ENCODE measurements at regions not wholly inside any gene's neighbourhood (a gene's known extent, or its start where the extent isn't known, plus 50 kb on each side); places are given as distances from the start of the nearest gene placed in this dataset.
A peak's percentile ranks its signal among the peaks of the same experiment; 100 is the strongest.

DNA sequence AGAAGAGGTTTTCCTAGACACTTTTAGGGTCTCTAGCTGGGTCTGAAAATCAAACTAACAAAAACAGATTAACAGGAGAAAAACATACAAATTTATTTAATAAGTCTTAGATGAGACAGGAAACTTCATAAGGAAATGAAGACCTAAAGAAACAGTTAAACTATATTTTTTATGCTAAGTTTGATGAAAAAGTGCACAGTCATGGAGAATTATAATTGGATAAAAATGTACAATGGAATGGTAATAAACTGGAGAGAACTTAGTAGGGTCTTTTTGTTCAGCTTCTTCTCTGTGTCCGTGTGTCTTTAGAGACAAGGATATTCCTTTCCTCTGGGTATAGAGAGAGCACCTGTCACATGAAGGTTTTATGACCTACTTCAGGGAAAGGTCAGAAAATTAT, 323.4 kb downstream of the RAB38 start:
- Histone ChIP-seq H3K4me3 (ENCODE audit: low read length in 3 of 3) (no peak overlapping the region), H3K27me3 (ENCODE audit: control insufficient read depth in 3 of 3, insufficient read depth in 3 of 3, low read length in 3 of 3) (no peaks in the 10 kb centered on the region), H3K27ac (ENCODE audit: low read depth, low read length) (peak overlapping the region; percentile 44), H3K9ac (ENCODE audit: low read depth in 1 of 3, low read length in 3 of 3) (no peak overlapping the region), H3K9me3 (ENCODE audit: control insufficient read depth in 3 of 3, low read length in 3 of 3) (no peaks in the 10 kb centered on the region), H3K4me1 (ENCODE audit: control insufficient read depth in 3 of 3, insufficient read depth in 3 of 3, low read length in 3 of 3) (peaks cover 0 to 5% (median 0%) of the 10 kb centered on the region in 3 donors), H3K36me3 (ENCODE audit: control insufficient read depth in 3 of 3, insufficient read depth in 3 of 3, low read length in 3 of 3) (no peaks in the 10 kb centered on the region)

DNA sequence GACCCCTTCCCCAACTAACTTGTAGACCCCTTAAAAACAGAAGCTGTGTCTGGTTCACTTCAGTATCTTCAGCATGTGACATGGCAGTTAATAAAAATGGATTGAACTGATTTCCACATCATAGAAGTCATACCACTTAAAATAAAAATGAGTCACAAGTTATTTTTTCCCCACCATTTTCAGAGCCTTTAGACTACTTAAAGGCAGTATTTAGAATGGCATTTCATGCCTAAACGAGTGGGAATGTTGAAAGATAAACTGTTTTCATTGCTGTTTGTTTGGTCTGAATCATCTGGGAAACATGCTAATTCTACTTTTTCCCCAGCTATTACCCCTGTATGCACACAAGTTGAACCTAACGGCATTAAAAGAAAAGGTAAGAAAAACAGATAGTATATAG, 324.0 kb downstream of the RAB38 start:
- H3K27ac ChIP-seq (ENCODE audit: low read depth, low read length) = peak overlapping the region; percentile 44
- no peaks in the 10 kb centered on the region for H3K9me3 ChIP-seq (ENCODE audit: control insufficient read depth in 3 of 3, low read length in 3 of 3)
- no peaks in the 10 kb centered on the region for H3K36me3 ChIP-seq (ENCODE audit: control insufficient read depth in 3 of 3, insufficient read depth in 3 of 3, low read length in 3 of 3)
- no peak overlapping the region for H3K4me3 ChIP-seq (ENCODE audit: low read length in 3 of 3)
- H3K9ac ChIP-seq (ENCODE audit: low read depth in 1 of 3, low read length in 3 of 3) = no peak overlapping the region
- peaks cover 0 to 5% (median 0%) of the 10 kb centered on the region in 3 donors for H3K4me1 ChIP-seq (ENCODE audit: control insufficient read depth in 3 of 3, insufficient read depth in 3 of 3, low read length in 3 of 3)
- H3K27me3 ChIP-seq (ENCODE audit: control insufficient read depth in 3 of 3, insufficient read depth in 3 of 3, low read length in 3 of 3) = no peaks in the 10 kb centered on the region

GRCh38 chr11:87849216-87849615, 326.0 kb downstream of the RAB38 start:
- Histone ChIP-seq H3K36me3 (ENCODE audit: control insufficient read depth in 3 of 3, insufficient read depth in 3 of 3, low read length in 3 of 3) (no peaks in the 10 kb centered on the region), H3K27ac (ENCODE audit: low read depth, low read length) (peak overlapping the region; percentile 64), H3K4me1 (ENCODE audit: control insufficient read depth in 3 of 3, insufficient read depth in 3 of 3, low read length in 3 of 3) (peaks cover 0 to 5% (median 0%) of the 10 kb centered on the region in 3 donors)

DNA sequence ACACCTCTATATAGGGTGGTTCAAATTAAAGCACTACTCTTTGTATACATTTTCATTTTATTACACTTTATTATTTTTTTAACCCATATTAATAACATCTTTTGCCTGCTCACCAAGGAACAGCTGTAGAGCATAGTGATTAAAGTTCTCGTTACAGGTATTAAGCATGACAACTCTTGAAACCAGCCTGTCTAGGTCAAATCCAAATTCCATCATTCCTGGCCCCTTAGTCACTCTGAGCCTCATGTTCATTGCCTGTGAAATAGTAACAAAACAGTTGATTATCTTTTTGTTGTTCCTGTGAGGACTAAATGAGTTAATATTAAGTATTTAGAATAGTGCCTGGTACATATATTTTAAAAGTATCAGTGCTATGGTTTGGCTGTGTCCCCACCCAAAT, 334.5 kb downstream of the RAB38 start:
- Histone ChIP-seq H3K9me3 (ENCODE audit: control insufficient read depth in 3 of 3, low read length in 3 of 3) (no peaks in the 10 kb centered on the region), H3K36me3 (ENCODE audit: control insufficient read depth in 3 of 3, insufficient read depth in 3 of 3, low read length in 3 of 3) (no peaks in the 10 kb centered on the region), H3K4me3 (ENCODE audit: low read length in 3 of 3) (no peak overlapping the region), H3K9ac (ENCODE audit: low read depth in 1 of 3, low read length in 3 of 3) (no peak overlapping the region), H3K27me3 (ENCODE audit: control insufficient read depth in 3 of 3, insufficient read depth in 3 of 3, low read length in 3 of 3) (no peaks in the 10 kb centered on the region), H3K27ac (ENCODE audit: low read depth, low read length) (no peak overlapping the region), H3K4me1 (ENCODE audit: control insufficient read depth in 3 of 3, insufficient read depth in 3 of 3, low read length in 3 of 3) (no peaks in the 10 kb centered on the region)

More at GRCh38 chr11:87849216-87849615, 326.0 kb downstream of the RAB38 start:
- no peak overlapping the region for H3K9ac ChIP-seq (ENCODE audit: low read depth in 1 of 3, low read length in 3 of 3)
- no peaks in the 10 kb centered on the region for H3K27me3 ChIP-seq (ENCODE audit: control insufficient read depth in 3 of 3, insufficient read depth in 3 of 3, low read length in 3 of 3)
- no peak overlapping the region for H3K4me3 ChIP-seq (ENCODE audit: low read length in 3 of 3)
- H3K9me3 ChIP-seq (ENCODE audit: control insufficient read depth in 3 of 3, low read length in 3 of 3) = no peaks in the 10 kb centered on the region

- Histone ChIP-seq H3K36me3 (ENCODE audit: control insufficient read depth in 3 of 3, insufficient read depth in 3 of 3, low read length in 3 of 3) (no peaks in the 10 kb centered on the region), H3K4me3 (ENCODE audit: low read length in 3 of 3) (no peak overlapping the region), H3K9ac (ENCODE audit: low read depth in 1 of 3, low read length in 3 of 3) (no peak overlapping the region), H3K27ac (ENCODE audit: low read depth, low read length) (no peak overlapping the region), H3K9me3 (ENCODE audit: control insufficient read depth in 3 of 3, low read length in 3 of 3) (no peaks in the 10 kb centered on the region), H3K4me1 (ENCODE audit: control insufficient read depth in 3 of 3, insufficient read depth in 3 of 3, low read length in 3 of 3) (no peaks in the 10 kb centered on the region), H3K27me3 (ENCODE audit: control insufficient read depth in 3 of 3, insufficient read depth in 3 of 3, low read length in 3 of 3) (no peaks in the 10 kb centered on the region)
These were observed 343.0 kb downstream of the RAB38 start for GRCh38 chr11:87832211-87832610.

DNA sequence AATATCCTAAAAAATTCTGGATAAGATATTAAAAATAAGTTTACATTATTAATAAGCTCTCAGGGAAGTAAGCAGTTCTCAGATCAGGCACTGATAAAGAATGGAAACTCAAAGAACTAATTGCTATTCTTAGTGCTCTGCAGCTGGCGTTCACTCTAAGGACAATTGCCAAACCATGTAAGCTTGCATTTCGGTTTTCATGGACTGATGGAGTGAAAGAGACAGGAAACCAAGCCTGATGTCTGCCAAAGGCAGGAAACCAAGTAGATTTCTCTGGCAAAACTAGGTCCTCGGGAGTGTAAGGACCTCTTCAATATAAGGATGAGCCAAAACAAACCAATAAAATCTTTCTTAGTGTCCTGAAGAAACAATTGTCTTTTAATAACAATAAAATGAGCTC, 355.2 kb downstream of the RAB38 start:
- Histone ChIP-seq H3K9ac (ENCODE audit: low read depth in 1 of 3, low read length in 3 of 3) (no peak overlapping the region), H3K9me3 (ENCODE audit: control insufficient read depth in 3 of 3, low read length in 3 of 3) (no peaks in the 10 kb centered on the region), H3K27me3 (ENCODE audit: control insufficient read depth in 3 of 3, insufficient read depth in 3 of 3, low read length in 3 of 3) (no peaks in the 10 kb centered on the region), H3K4me1 (ENCODE audit: control insufficient read depth in 3 of 3, insufficient read depth in 3 of 3, low read length in 3 of 3) (no peaks in the 10 kb centered on the region), H3K4me3 (ENCODE audit: low read length in 3 of 3) (no peak overlapping the region), H3K36me3 (ENCODE audit: control insufficient read depth in 3 of 3, insufficient read depth in 3 of 3, low read length in 3 of 3) (no peaks in the 10 kb centered on the region), H3K27ac (ENCODE audit: low read depth, low read length) (no peak overlapping the region)

- Histone ChIP-seq H3K36me3 (ENCODE audit: control insufficient read depth in 3 of 3, insufficient read depth in 3 of 3, low read length in 3 of 3) (no peaks in the 10 kb centered on the region), H3K9me3 (ENCODE audit: control insufficient read depth in 3 of 3, low read length in 3 of 3) (no peaks in the 10 kb centered on the region), H3K4me1 (ENCODE audit: control insufficient read depth in 3 of 3, insufficient read depth in 3 of 3, low read length in 3 of 3) (no peaks in the 10 kb centered on the region), H3K27me3 (ENCODE audit: control insufficient read depth in 3 of 3, insufficient read depth in 3 of 3, low read length in 3 of 3) (no peaks in the 10 kb centered on the region), H3K4me3 (ENCODE audit: low read length in 3 of 3) (no peak overlapping the region), H3K27ac (ENCODE audit: low read depth, low read length) (no peak overlapping the region), H3K9ac (ENCODE audit: low read depth in 1 of 3, low read length in 3 of 3) (no peak overlapping the region)
These were observed 356.1 kb downstream of the RAB38 start for GRCh38 chr11:87819151-87819550.

DNA sequence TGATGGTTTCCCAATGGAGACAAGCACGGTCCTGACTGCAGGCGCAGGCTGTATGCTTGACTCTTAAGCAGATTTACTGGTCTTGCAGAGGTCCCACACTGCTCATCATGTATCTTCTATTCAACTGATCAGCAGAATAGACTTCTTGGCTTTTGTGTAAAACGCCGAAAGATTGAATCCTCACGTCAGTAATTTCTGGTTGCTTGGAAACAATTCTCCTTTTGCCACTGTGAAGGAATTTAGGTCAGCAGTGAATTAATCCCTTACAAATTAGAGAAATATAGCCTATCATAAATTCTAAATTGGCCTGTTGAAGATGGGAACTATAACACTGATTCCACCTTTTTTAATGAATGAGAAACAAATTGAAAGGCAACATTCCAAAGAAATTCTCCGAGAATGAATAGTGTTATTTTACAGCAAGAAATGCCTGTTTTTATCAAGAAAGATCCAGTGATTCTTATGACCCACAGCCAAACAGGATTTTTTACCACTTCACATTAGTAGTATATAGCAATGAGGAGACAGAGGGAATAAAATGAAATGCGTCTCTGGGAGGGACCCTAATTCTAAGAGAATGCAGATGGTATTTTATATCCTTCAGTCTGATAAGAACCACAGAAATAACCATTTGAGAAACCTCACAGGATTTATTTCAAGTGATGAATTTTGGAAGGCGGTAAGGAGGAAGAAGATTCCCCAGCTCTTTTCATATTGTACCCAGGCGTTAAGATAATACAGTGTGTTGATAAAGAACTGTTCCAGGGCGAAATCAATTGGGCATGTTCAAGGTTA, 362.5 kb downstream of the RAB38 start:
- Histone ChIP-seq H3K27ac (ENCODE audit: low read depth, low read length) (no peak overlapping the region), H3K27me3 (ENCODE audit: control insufficient read depth in 3 of 3, insufficient read depth in 3 of 3, low read length in 3 of 3) (no peaks in the 10 kb centered on the region), H3K9me3 (ENCODE audit: control insufficient read depth in 3 of 3, low read length in 3 of 3) (no peaks in the 10 kb centered on the region), H3K4me3 (ENCODE audit: low read length in 3 of 3) (no peak overlapping the region), H3K4me1 (ENCODE audit: control insufficient read depth in 3 of 3, insufficient read depth in 3 of 3, low read length in 3 of 3) (no peaks in the 10 kb centered on the region), H3K36me3 (ENCODE audit: control insufficient read depth in 3 of 3, insufficient read depth in 3 of 3, low read length in 3 of 3) (no peaks in the 10 kb centered on the region), H3K9ac (ENCODE audit: low read depth in 1 of 3, low read length in 3 of 3) (no peak overlapping the region)

- no peak overlapping the region for H3K9ac ChIP-seq (ENCODE audit: low read depth in 1 of 3, low read length in 3 of 3)
- no peak overlapping the region for H3K4me3 ChIP-seq (ENCODE audit: low read length in 3 of 3)
- H3K36me3 ChIP-seq (ENCODE audit: control insufficient read depth in 3 of 3, insufficient read depth in 3 of 3, low read length in 3 of 3) = no peaks in the 10 kb centered on the region
These were observed 364.8 kb downstream of the RAB38 start for GRCh38 chr11:87810486-87810885.

DNA sequence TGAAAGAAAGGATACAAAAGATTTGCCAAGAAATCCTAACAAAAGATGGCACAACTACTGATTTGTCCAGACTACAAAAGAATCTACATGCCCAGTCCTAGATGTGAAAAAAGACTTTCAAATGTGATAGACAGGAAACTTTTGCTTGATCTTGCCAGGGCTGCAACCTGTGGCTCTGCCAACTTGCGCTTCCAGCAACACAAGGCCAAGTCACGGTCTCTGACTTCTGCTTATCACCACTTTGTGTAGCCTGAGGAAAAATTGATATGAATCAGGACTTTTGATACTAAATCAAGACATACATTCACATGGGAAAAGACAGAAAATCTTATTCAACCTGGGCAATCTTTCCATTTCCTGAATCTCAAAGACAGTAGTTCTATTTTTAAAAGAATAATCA, 366.0 kb downstream of the RAB38 start:
- Histone ChIP-seq H3K27ac (ENCODE audit: low read depth, low read length) (no peak overlapping the region), H3K9ac (ENCODE audit: low read depth in 1 of 3, low read length in 3 of 3) (no peak overlapping the region), H3K4me3 (ENCODE audit: low read length in 3 of 3) (no peak overlapping the region), H3K4me1 (ENCODE audit: control insufficient read depth in 3 of 3, insufficient read depth in 3 of 3, low read length in 3 of 3) (no peaks in the 10 kb centered on the region), H3K9me3 (ENCODE audit: control insufficient read depth in 3 of 3, low read length in 3 of 3) (no peaks in the 10 kb centered on the region), H3K36me3 (ENCODE audit: control insufficient read depth in 3 of 3, insufficient read depth in 3 of 3, low read length in 3 of 3) (no peaks in the 10 kb centered on the region), H3K27me3 (ENCODE audit: control insufficient read depth in 3 of 3, insufficient read depth in 3 of 3, low read length in 3 of 3) (no peaks in the 10 kb centered on the region)

More at GRCh38 chr11:87810486-87810885, 364.8 kb downstream of the RAB38 start:
- Histone ChIP-seq H3K27me3 (ENCODE audit: control insufficient read depth in 3 of 3, insufficient read depth in 3 of 3, low read length in 3 of 3) (no peaks in the 10 kb centered on the region), H3K4me1 (ENCODE audit: control insufficient read depth in 3 of 3, insufficient read depth in 3 of 3, low read length in 3 of 3) (no peaks in the 10 kb centered on the region), H3K9me3 (ENCODE audit: control insufficient read depth in 3 of 3, low read length in 3 of 3) (no peaks in the 10 kb centered on the region), H3K27ac (ENCODE audit: low read depth, low read length) (no peak overlapping the region)
